GM04503 (cell line): ENCODE measurements at regions not wholly inside any gene's neighbourhood (a gene's known extent, or its start where the extent isn't known, plus 50 kb on each side); places are given as distances from the start of the nearest gene placed in this dataset.

Experiments used
- DNase-seq: peaks from one replicate; pipeline ENCODE4 v3.0.0-alpha.2; 2012; ENCODE audit warnings: low read depth

GRCh38 chr5:5951953-5952352 lies 426.4 kb downstream of the MED10 start:
- DNase-seq: no peak

- DNase-seq: no peak
Observed at GRCh38 chr5:5950658-5951057, 427.7 kb downstream of the MED10 start.

GRCh38 chr5:5941486-5941885 lies 436.9 kb downstream of the MED10 start:
- DNase-seq: no peak

- no peak for DNase-seq
Observed at GRCh38 chr5:5939759-5940370, 438.5 kb downstream of the MED10 start.

DNA sequence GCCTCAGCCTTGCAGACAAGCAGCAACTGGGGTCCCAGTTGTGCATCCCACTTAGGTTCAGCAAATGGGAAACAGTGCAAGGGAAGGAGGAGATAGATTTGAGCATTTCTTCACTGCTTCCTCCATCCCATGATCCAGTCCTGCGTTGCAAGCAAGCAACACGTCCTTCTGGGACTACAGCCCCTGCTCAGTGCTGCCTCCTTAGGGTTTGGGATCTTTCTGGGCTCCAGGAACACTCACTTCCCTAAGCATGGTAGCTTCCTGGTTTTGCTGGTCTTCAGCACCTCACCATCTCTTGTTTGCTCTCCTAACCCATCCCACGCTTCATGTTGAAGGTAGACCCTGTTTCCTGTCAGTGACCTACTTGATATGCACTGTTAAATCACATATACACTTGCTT lies 444.7 kb downstream of the MED10 start:
- DNase-seq: no peak

DNA sequence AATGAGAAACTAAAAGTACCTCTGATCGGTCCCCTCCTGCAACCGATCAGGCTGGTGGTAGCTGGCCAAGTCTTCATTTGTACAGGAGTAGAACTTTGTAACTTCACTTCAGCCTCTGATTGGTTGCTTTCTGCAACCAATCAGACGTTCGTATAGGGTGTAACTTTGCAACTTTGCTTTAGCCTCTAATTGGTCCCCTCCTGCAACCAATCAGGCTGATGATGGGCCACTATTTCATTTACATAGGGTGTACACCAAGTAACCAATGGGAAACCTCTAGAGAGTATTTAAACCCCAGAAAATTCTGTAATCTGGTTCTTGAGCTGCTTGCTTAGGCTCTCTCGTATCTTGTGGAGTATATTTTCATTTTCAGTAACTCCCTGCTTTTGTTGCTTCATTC lies 445.5 kb downstream of the MED10 start:
- no peak for DNase-seq

GRCh38 chr5:5930561-5930960 lies 447.8 kb downstream of the MED10 start:
- DNase-seq: no peak

DNA sequence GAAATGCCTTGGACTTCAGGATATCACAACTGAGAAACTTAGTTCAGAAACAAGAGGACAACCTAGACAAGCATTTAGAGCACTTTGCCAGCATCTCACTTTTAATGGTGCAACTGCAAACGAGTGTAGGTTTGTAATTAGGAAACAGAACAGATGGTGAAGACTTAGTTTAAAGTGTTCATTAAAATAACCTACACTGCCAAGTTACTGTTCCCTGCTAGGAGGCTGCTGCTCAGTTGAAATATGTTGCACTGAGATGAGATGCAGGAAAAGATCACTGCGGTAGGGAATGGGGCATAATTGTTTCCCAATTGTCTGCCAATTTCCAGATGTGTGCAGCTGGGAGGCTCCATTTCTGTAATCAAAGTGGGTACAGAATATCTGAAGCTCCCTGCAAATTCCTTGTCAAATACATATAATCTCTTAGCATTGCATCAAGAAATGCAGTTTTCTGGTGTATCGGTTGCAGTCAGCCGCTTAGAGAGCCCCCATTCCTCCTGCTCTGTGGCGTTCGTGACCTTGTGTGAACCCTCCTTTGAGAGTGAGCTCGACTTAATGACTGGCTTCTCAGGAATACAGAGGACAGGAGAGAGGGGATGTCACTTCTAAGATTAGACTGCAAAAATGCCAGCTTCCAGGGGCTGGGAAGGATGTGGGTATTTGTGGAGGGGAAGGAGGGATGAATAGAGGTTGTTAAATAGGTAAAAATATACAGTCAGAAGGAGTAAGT lies 448.9 kb downstream of the MED10 start:
- DNase-seq: no peak

DNA sequence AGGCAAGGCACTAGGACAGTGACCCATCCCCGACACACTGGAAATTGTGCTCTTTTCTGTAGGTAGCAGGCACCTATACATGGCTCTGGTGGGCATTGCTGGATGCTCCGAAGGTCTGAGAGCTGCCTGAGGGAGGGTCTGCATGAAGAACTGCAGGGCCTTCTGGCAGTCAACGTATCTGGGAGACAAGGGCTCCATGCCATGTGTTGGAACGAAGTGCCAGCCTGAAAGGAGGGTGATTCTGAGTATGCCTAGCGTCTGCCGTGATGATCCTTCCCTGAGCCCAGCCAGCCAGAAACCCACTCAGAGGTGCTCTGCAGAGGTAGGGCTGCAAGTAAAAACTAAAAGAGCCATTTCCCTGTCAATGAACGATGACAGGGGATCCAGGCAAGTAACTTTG lies 453.2 kb downstream of the MED10 start:
- no peak for DNase-seq

DNA sequence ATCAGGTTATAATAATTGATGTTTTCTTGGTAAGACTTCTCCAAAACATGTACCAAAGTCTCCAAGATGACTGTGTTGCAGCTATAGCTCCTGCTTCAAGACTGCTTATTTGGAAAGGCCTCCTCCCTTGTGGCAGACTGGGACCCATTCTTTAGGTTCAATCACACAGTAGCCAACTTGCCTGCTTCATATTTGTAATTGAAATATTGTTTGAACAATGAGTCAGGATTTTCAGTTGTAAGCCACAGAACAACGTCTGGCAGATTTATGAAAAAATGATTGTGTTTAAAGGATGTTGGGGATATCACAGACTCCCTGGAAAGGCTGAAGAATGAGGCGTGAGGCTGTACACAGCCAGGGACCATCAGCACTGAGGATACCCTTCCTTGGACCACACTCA lies 458.9 kb downstream of the MED10 start:
- DNase-seq: no peak

- no peak for DNase-seq
Observed at GRCh38 chr5:5906778-5907177, 471.6 kb downstream of the MED10 start.

- no peak for DNase-seq
Observed at GRCh38 chr5:5905186-5905585, 473.2 kb downstream of the MED10 start.

DNA sequence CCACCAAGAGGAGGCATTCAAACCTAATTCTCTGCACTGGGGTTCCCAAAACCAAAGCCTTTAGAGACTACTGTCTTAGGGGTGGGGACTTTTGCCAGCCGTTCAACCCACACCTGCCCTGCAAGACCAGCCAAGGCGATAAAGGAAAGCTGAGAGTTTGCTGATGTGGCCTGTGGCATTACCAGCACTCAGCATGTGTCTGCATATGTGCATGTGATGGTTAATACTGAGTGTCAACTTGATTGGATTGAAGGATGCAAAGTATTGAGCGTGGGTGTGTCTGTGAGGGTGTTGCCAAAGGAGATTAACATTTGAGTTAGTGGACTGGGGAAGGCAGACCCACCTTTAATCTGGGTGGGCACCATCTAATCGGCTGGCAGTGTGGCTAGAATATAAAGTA lies 474.2 kb downstream of the MED10 start:
- DNase-seq: no peak

GRCh38 chr5:5902678-5903646 lies 475.4 kb downstream of the MED10 start:
- DNase-seq: no peak

DNA sequence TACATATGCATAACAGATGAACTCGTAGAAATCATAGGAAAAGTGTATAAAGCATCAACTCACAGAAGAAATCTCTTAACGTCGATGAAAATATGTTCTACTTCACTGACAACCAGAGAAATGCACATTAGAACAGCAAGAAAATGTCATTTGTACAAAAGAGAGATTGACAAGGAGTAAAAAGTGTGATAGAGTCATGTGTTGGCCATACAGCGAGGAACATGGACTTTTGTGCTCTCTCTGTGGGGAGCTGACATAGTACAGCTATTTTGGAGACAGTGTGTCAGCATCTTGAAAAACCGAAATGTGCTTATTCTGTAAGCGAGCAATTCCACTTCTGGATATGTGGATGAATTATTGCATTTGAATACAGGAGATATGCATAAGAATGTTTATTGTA lies 477.9 kb downstream of the ICE1 start:
- no peak for DNase-seq

- DNase-seq: no peak
Observed at GRCh38 chr5:5899716-5900115, 477.2 kb downstream of the ICE1 start.

GRCh38 chr5:5888284-5888683 lies 465.8 kb downstream of the ICE1 start:
- DNase-seq: no peak

DNA sequence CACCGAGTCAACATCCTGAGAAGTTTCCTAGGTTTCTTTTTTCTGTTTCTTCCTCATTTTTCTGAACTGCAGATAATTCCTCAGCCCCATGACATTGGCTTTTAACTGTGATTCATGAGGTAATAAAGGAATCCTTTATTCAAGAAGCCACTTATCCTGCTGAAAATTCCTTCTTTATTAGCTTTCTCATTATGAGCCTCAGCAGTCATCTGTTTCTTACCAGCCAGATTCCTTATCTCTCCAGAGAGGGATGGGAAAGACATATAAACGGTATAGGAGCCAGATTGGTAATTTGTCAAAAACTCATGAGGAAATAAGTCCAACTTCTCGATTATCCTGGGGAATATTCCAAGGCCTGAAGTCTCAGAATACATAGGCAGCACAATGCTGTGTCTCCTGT lies 465.4 kb downstream of the ICE1 start:
- no peak for DNase-seq

- DNase-seq: no peak
Observed at GRCh38 chr5:5886812-5887486, 464.5 kb downstream of the ICE1 start.

- no peak for DNase-seq
Observed at GRCh38 chr5:5886353-5886752, 463.9 kb downstream of the ICE1 start.

- no peak for DNase-seq
Observed at GRCh38 chr5:5885782-5886181, 463.3 kb downstream of the ICE1 start.

- DNase-seq: no peak
Observed at GRCh38 chr5:5884593-5884992, 462.1 kb downstream of the ICE1 start.
